A549 (cell line): ENCODE measurements at regions not wholly inside any gene's neighbourhood (a gene's known extent, or its start where the extent isn't known, plus 50 kb on each side); places are given as distances from the start of the nearest gene placed in this dataset.

Source experiments
- ATAC-seq, 2 experiments: fragments of 200-7000 bp in 1 of 2; fragments of >200 bp in 1 of 2; cut with Nextera tagmentation in 1 of 2; cut with Tn5 transposase in 1 of 2; 3 replicates each; pipeline versions ENCODE4 v1.8.0 to v1.9.1; 2018 to 2020; ENCODE audit warnings: mild to moderate bottlenecking in 1 of 2, moderate library complexity in 1 of 2
- CTCF ChIA-PET: fragments of 300-600 bp; sonication (Branson Sonifier 250); formaldehyde crosslinking; extraction: SDS; loops from one replicate; lab custom pipeline; 2021; ENCODE audit warnings: antibody characterized with exemption, inconsistent platforms; lab: Yijun Ruan, JAX
- POLR2A ChIA-PET: fragments of 350-600 bp; formaldehyde crosslinking; extraction: SDS; loops from one replicate; lab custom pipeline; 2021; ENCODE audit warnings: antibody characterized with exemption, inconsistent platforms; lab: Yijun Ruan, JAX
- DNase-seq, 2 experiments: peaks; one replicate each; pipeline versions ENCODE4 v3.0.0 to v3.0.0-alpha.2; 2011 to 2016; ENCODE audit warnings: low read depth in 1 of 2, low spot score in 1 of 2
- FAIRE-seq: peaks from 2 replicates; lab custom pipeline; 2011; peaks lifted over from hg19 to GRCh38; lab: Jason Lieb, UNC
- H3K27ac ChIP-seq, 2 experiments: fragments of >200 bp; sonication (Bioruptor Twin); formaldehyde crosslinking; 3 replicates each; pipeline ENCODE4 v1.5.1; 2016 to 2017
- H3K4me1 ChIP-seq: fragments of >200 bp; sonication (Bioruptor Twin); formaldehyde crosslinking; 3 replicates; pipeline ENCODE4 v1.6.1; 2016
- H3K4me2 ChIP-seq: fragments of >200 bp; sonication (Bioruptor Twin); formaldehyde crosslinking; 3 replicates; pipeline ENCODE4 v1.6.1; 2016
- H3K4me3 ChIP-seq: fragments of >200 bp; sonication (Bioruptor Twin); formaldehyde crosslinking; 3 replicates; pipeline ENCODE4 v1.5.1; 2016
- H3K9me3 ChIP-seq: fragments of >200 bp; sonication (Bioruptor Twin); formaldehyde crosslinking; 3 replicates; pipeline ENCODE4 v1.6.1; 2016
- ATOH8 ChIP-seq: fragments of 250-450 bp; sonication (Bioruptor Pico); IDR thresholded peaks from 2 replicates; pipeline ENCODE4 v1.5.0; 2020; ENCODE audit warnings: low read depth, mild to moderate bottlenecking, moderate library complexity
- BCL3 ChIP-seq: fragments of >200 bp; sonication (Bioruptor Twin); formaldehyde crosslinking; IDR thresholded peaks from 3 replicates; pipeline ENCODE4 v1.6.1; 2016
- CBX2 ChIP-seq: fragments of 200-600 bp; sonication (generic); IDR thresholded peaks from 2 replicates; pipeline ENCODE4 v1.6.1; 2016; ENCODE audit warnings: low read depth, mild to moderate bottlenecking, borderline replicate concordance
- CEBPB ChIP-seq, 2 experiments: fragments of >200 bp in 1 of 2; sonication (Bioruptor Twin) in 1 of 2; formaldehyde crosslinking in 1 of 2; IDR thresholded peaks; 2 replicates each; pipeline ENCODE4 v1.6.1; 2012 to 2016
- E2F6 ChIP-seq: IDR thresholded peaks from 2 replicates; pipeline ENCODE4 v1.6.1; 2012; ENCODE audit warnings: low read depth, borderline replicate concordance
- EHMT2 ChIP-seq: fragments of 200-600 bp; sonication (generic); IDR thresholded peaks from 2 replicates; pipeline ENCODE4 v1.6.1; 2016; ENCODE audit warnings: antibody characterized with exemption, low read depth, mild to moderate bottlenecking, moderate library complexity
- EP300 ChIP-seq, 2 experiments: fragments of >200 bp; sonication (Bioruptor Twin); formaldehyde crosslinking; IDR thresholded peaks; 2 replicates in 1 of 2; 3 replicates in 1 of 2; pipeline ENCODE4 v1.6.1; 2016 to 2017
- ESRRA ChIP-seq: fragments of 150-350 bp; IDR thresholded peaks from 2 replicates; pipeline ENCODE4 v1.6.1; 2014; ENCODE audit warnings: mild to moderate bottlenecking, low read length, borderline replicate concordance
- FOSB ChIP-seq: fragments of 250-450 bp; sonication (Bioruptor Pico); IDR thresholded peaks from 2 replicates; pipeline ENCODE4 v1.5.0; 2020; ENCODE audit warnings: mild to moderate bottlenecking, moderate library complexity
- FOSL2 ChIP-seq, 2 experiments: fragments of 450-650 bp in 1 of 2; fragments of >200 bp in 1 of 2; sonication (Bioruptor Twin) in 1 of 2; formaldehyde crosslinking; IDR thresholded peaks; 2 replicates each; pipeline versions ENCODE4 v1.5.0 to v1.6.1; 2016 to 2020; ENCODE audit warnings: mild to moderate bottlenecking in 1 of 2, moderate library complexity in 1 of 2
- GATA3 ChIP-seq: IDR thresholded peaks from 2 replicates; pipeline ENCODE4 v1.6.1; 2012; ENCODE audit warnings: borderline replicate concordance
- HEYL ChIP-seq: fragments of 250-450 bp; sonication (Bioruptor Pico); IDR thresholded peaks from 2 replicates; pipeline ENCODE4 v1.8.0; 2021; ENCODE audit warnings: mild to moderate bottlenecking, moderate library complexity
- HOXB13 ChIP-seq: fragments of 250-450 bp; sonication (Bioruptor Pico); IDR thresholded peaks from 2 replicates; pipeline ENCODE4 v1.5.0; 2020; ENCODE audit warnings: low read depth, mild to moderate bottlenecking, moderate library complexity
- KDM1A ChIP-seq: fragments of 200-600 bp; sonication (generic); IDR thresholded peaks from 2 replicates; pipeline ENCODE4 v1.6.1; 2016; ENCODE audit warnings: low read depth, mild to moderate bottlenecking
- MAFK ChIP-seq: fragments of 450-650 bp; IDR thresholded peaks from 2 replicates; pipeline ENCODE4 v1.6.1; 2014; ENCODE audit not compliant: partially characterized antibody
- MAX ChIP-seq: IDR thresholded peaks from 2 replicates; pipeline ENCODE4 v1.6.1; 2012
- MYC ChIP-seq: IDR thresholded peaks from 2 replicates; pipeline ENCODE4 v1.6.1; 2012; ENCODE audit warnings: mild to moderate bottlenecking, inconsistent platforms, low read length, improper control_type of control experiment, borderline replicate concordance
- PBX3 ChIP-seq: IDR thresholded peaks from 2 replicates; pipeline ENCODE4 v1.6.1; 2012
- POLR2A ChIP-seq: IDR thresholded peaks from 2 replicates; pipeline ENCODE4 v1.6.1; 2012; ENCODE audit warnings: mild to moderate bottlenecking, low read length
- RARB ChIP-seq: fragments of 250-450 bp; sonication (Bioruptor Pico); IDR thresholded peaks from 2 replicates; pipeline ENCODE4 v1.8.0; 2021; ENCODE audit warnings: mild to moderate bottlenecking, moderate library complexity
- RCOR1 ChIP-seq: fragments of 150-350 bp; IDR thresholded peaks from 2 replicates; pipeline ENCODE4 v1.6.1; 2014; ENCODE audit warnings: antibody characterized with exemption, low read length, low read depth
- REST ChIP-seq: fragments of 200-600 bp; sonication (generic); IDR thresholded peaks from 2 replicates; pipeline ENCODE4 v1.6.1; 2016; ENCODE audit warnings: antibody characterized with exemption, mild to moderate bottlenecking, moderate library complexity
- RFX5 ChIP-seq: fragments of 450-650 bp; IDR thresholded peaks from 2 replicates; pipeline ENCODE4 v1.7.1; 2014; ENCODE audit warnings: antibody characterized with exemption, mild to moderate bottlenecking, moderate library complexity
- SREBF2 ChIP-seq: fragments of 450-650 bp; IDR thresholded peaks from 2 replicates; pipeline ENCODE4 v1.6.1; 2014; ENCODE audit warnings: mild to moderate bottlenecking, moderate library complexity
- TFCP2L1 ChIP-seq: fragments of 250-450 bp; sonication (Bioruptor Pico); IDR thresholded peaks from 2 replicates; pipeline ENCODE4 v1.5.0; 2021; ENCODE audit warnings: mild to moderate bottlenecking
- TP53 ChIP-seq: fragments of 250-450 bp; sonication (Bioruptor Pico); IDR thresholded peaks from 2 replicates; pipeline ENCODE4 v1.5.0; 2021; ENCODE audit warnings: mild to moderate bottlenecking, moderate library complexity
- ZC3H11A ChIP-seq: fragments of 450-650 bp; IDR thresholded peaks from 2 replicates; pipeline ENCODE4 v1.6.1; 2014; ENCODE audit warnings: antibody characterized with exemption, mild to moderate bottlenecking
- WGBS: methylation state at CpG from one replicate; pipeline ENCODE4 v1.1.6; 2017; ENCODE audit errors: missing lambda C conversion rate; 5-methylcytosine and 5-hydroxymethylcytosine counted together

- no peak for TF ChIP-seq E2F6
- TF ChIP-seq TFCP2L1 = no peak
- no peak for TF ChIP-seq TP53 (CRISPR knock-in tag)
- TF ChIP-seq MYC = no peak
- TF ChIP-seq EHMT2 = no peak
- TF ChIP-seq HOXB13 (CRISPR knock-in tag) = no peak
- DNase-seq (no peak), ATAC-seq (no peak), FAIRE-seq (no peak)
- Histone ChIP-seq H3K4me1 (no peaks in the 10 kb centered on the region), H3K27ac (no peak overlapping the region), H3K4me3 (no peak overlapping the region), H3K9me3 (no peaks in the 10 kb centered on the region), H3K4me2 (no peak overlapping the region)
- 43% methylated on average over 7 of the region's 7 CpGs for WGBS
- ChIA-PET CTCF (no interaction called here), POLR2A (no interaction called here)
Measured at GRCh38 chr11:95625164-95625900, 164.2 kb downstream of the FAM76B start.

- H3K4me2 ChIP-seq = no peak overlapping the region
- no peaks in the 10 kb centered on the region for H3K4me1 ChIP-seq
- 5% methylated on average over 1 of the region's 1 CpG for WGBS
- ChIA-PET POLR2A (no interaction called here), CTCF (no interaction called here)
- H3K9me3 ChIP-seq = no peaks in the 10 kb centered on the region
- DNase-seq = no peak
- no peak for ATAC-seq
- no peak overlapping the region for H3K4me3 ChIP-seq
- no peak for FAIRE-seq
- no peak overlapping the region for H3K27ac ChIP-seq
- no peak for TF ChIP-seq RCOR1
- no peak for TF ChIP-seq REST
- no peak for TF ChIP-seq HOXB13 (CRISPR knock-in tag)
- TF ChIP-seq CEBPB (IDR thresholded peaks at IDR 0.05) = no peak
- TF ChIP-seq RFX5 = no peak
- TF ChIP-seq EP300 (IDR thresholded peaks at IDR 0.05) = no peak
- no peak for TF ChIP-seq HEYL (CRISPR knock-in tag)
- TF ChIP-seq SREBF2 = no peak
- no peak for TF ChIP-seq MAX
- no peak for TF ChIP-seq KDM1A
- no peak for TF ChIP-seq BCL3
- no peak for TF ChIP-seq ESRRA
Measured at GRCh38 chr11:95616256-95616804, 173.3 kb downstream of the FAM76B start.

- DNase-seq (no peak), FAIRE-seq (no peak), ATAC-seq (no peak)
- CTCF ChIA-PET = no interaction called here
- Histone ChIP-seq H3K4me3 (no peak overlapping the region), H3K4me2 (no peak overlapping the region), H3K9me3 (no peaks in the 10 kb centered on the region), H3K4me1 (no peaks in the 10 kb centered on the region), H3K27ac (no peak overlapping the region)
- POLR2A ChIA-PET = no interaction called here
- no peak for TF ChIP-seq EP300 (IDR thresholded peaks at IDR 0.05)
- no peak for TF ChIP-seq POLR2A
- TF ChIP-seq ZC3H11A = no peak
- no peak for TF ChIP-seq PBX3
- TF ChIP-seq RFX5 = no peak
- TF ChIP-seq CEBPB (IDR thresholded peaks at IDR 0.05) = no peak
- no peak for TF ChIP-seq HEYL (CRISPR knock-in tag)
- no peak for TF ChIP-seq EHMT2
- TF ChIP-seq GATA3 = no peak
- no peak for TF ChIP-seq CBX2
- no peak for TF ChIP-seq MAFK
- no peak for TF ChIP-seq FOSB (CRISPR knock-in tag)
- no peak for TF ChIP-seq RARB
- no peak for TF ChIP-seq ATOH8 (CRISPR knock-in tag)
- no peak for TF ChIP-seq FOSL2 (IDR thresholded peaks at IDR 0.05)
- no peak for TF ChIP-seq FOSL2 (CRISPR knock-in tag; IDR thresholded peaks at IDR 0.05)
Measured at GRCh38 chr11:95611827-95612226, 177.8 kb downstream of the FAM76B start.
